ENCODE measurements at regions not wholly inside any gene's neighbourhood (a gene's known extent, or its start where the extent isn't known, plus 50 kb on each side); places are given as distances from the start of the nearest gene placed in this dataset.

DNA sequence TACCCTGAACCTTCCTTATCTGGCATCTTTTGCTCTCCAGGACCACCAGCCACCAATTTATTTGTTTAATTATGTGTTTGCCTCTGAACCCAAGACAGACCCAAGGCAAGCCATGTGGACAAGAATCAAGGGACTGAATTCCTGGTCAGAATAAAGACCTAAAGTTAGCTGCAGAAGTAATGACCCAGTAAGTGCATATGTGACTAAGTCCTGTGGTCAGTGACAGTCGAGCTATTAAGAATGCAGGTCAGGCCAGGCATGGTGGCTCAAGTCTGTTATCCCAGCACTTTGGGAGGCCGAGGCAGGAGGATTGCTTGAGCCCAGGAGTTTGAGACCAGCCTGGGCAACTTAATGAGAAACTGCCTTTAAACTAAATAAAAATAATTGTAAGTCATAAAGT, 139.4 kb downstream of the CCDC71L start:
- TF ChIP-seq, protein P1, sequence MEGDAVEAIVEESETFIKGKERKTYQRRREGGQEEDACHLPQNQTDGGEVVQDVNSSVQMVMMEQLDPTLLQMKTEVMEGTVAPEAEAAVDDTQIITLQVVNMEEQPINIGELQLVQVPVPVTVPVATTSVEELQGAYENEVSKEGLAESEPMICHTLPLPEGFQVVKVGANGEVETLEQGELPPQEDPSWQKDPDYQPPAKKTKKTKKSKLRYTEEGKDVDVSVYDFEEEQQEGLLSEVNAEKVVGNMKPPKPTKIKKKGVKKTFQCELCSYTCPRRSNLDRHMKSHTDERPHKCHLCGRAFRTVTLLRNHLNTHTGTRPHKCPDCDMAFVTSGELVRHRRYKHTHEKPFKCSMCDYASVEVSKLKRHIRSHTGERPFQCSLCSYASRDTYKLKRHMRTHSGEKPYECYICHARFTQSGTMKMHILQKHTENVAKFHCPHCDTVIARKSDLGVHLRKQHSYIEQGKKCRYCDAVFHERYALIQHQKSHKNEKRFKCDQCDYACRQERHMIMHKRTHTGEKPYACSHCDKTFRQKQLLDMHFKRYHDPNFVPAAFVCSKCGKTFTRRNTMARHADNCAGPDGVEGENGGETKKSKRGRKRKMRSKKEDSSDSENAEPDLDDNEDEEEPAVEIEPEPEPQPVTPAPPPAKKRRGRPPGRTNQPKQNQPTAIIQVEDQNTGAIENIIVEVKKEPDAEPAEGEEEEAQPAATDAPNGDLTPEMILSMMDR (IDR thresholded peaks at IDR 0.05), result no peak
- TF ChIP-seq POLR2A (IDR thresholded peaks at IDR 0.05), result no peak
